PC-9 (cell line): ENCODE measurements at regions not wholly inside any gene's neighbourhood (a gene's known extent, or its start where the extent isn't known, plus 50 kb on each side); places are given as distances from the start of the nearest gene placed in this dataset.
A peak's percentile ranks its signal among the peaks of the same experiment; 100 is the strongest.

Experiments used
- BruUV-seq: library from RNA; stranded (reverse); fragments of 400-500 nt; replicated peaks from 2 replicates; lab custom pipeline; 2021; lab: Mats Ljungman, UMichigan
- CTCF ChIA-PET: fragments of 300-600 bp; sonication (Branson Sonifier 250); formaldehyde crosslinking; loops from one replicate; lab custom pipeline; 2022; ENCODE audit warnings: antibody characterized with exemption; lab: Charles Lee
- POLR2A ChIA-PET: fragments of 300-600 bp; sonication (Branson Sonifier 250); formaldehyde crosslinking; loops from one replicate; lab custom pipeline; 2022; ENCODE audit warnings: antibody characterized with exemption; ENCODE audit not compliant: unreplicated experiment; lab: Charles Lee
- DNase-seq, 2 experiments: peaks; one replicate each; pipeline versions ENCODE4 v3.0.0 to v3.0.0-alpha.2; 2015 to 2022; ENCODE audit warnings: mixed read lengths in 1 of 2
- H2AFZ ChIP-seq: fragments of 200-600 bp; sonication (generic); 2 replicates; pipeline ENCODE4 v1.8.1; 2017; ENCODE audit warnings: antibody characterized with exemption
- H3F3A ChIP-seq: fragments of 200-600 bp; sonication (generic); 2 replicates; pipeline ENCODE4 v1.8.1; 2017; ENCODE audit warnings: antibody characterized with exemption, mild to moderate bottlenecking, low read depth; ENCODE audit not compliant: insufficient read depth
- H3K27ac ChIP-seq: fragments of 200-600 bp; sonication (generic); 2 replicates; pipeline ENCODE4 v1.6.1; 2016; ENCODE audit warnings: mixed run types
- H3K27me3 ChIP-seq: fragments of 200-600 bp; sonication (generic); 2 replicates; pipeline ENCODE4 v1.6.1; 2016; ENCODE audit warnings: low read depth, mixed run types; ENCODE audit not compliant: insufficient read depth
- H3K36me3 ChIP-seq: fragments of 200-600 bp; sonication (generic); 2 replicates; pipeline ENCODE4 v1.6.1; 2016; ENCODE audit warnings: low read depth, mixed run types
- H3K4me1 ChIP-seq: fragments of 200-600 bp; sonication (generic); replicated peaks from 2 replicates; pipeline ENCODE4 v1.6.1; 2016; ENCODE audit warnings: mixed run types; ENCODE audit not compliant: insufficient read depth
- H3K4me2 ChIP-seq: fragments of 200-600 bp; sonication (generic); 2 replicates; pipeline ENCODE4 v1.6.1; 2017; ENCODE audit warnings: mixed run types
- H3K4me3 ChIP-seq: fragments of 200-600 bp; sonication (generic); 2 replicates; pipeline ENCODE4 v1.6.1; 2016; ENCODE audit warnings: mixed run types
- H3K79me2 ChIP-seq: fragments of 200-600 bp; sonication (generic); 2 replicates; pipeline ENCODE4 v1.6.1; 2017; ENCODE audit warnings: low read depth, mixed run types
- H3K9me2 ChIP-seq: fragments of 200-600 bp; sonication (generic); 2 replicates; pipeline ENCODE4 v1.8.1; 2017; ENCODE audit warnings: mild to moderate bottlenecking; ENCODE audit not compliant: insufficient read depth
- H3K9me3 ChIP-seq: fragments of 200-600 bp; sonication (generic); 2 replicates; pipeline ENCODE4 v1.8.1; 2016; ENCODE audit warnings: low read depth; ENCODE audit not compliant: insufficient read depth
- H4K20me1 ChIP-seq: fragments of 200-600 bp; sonication (generic); 2 replicates; pipeline ENCODE4 v1.8.1; 2017; ENCODE audit not compliant: insufficient read depth
- CTCF ChIP-seq: fragments of 200-600 bp; sonication (generic); conservative IDR thresholded peaks from 2 replicates; pipeline ENCODE4 v1.6.1; 2017; ENCODE audit warnings: mixed run types, antibody characterized with exemption, mild to moderate bottlenecking, moderate library complexity
- EZH2 ChIP-seq: fragments of 200-600 bp; sonication (generic); IDR thresholded peaks from 2 replicates; pipeline ENCODE4 v1.8.0; 2017; ENCODE audit warnings: antibody characterized with exemption, low read depth
- intact Hi-C: fragments of 100-400 bp; cut with micrococcal nuclease; formaldehyde crosslinking; loops from one replicate; pipeline ENCODE4 v1.10.0; 2022; ENCODE audit not compliant: unreplicated experiment

GRCh38 chr9:115672477-115673316 lies 480.9 kb upstream of the PAPPA start:
- BruUV-seq: TSS peak; percentile 93
- Histone ChIP-seq H3K9me2 (no peaks in the 10 kb centered on the region), H3K27me3 (no peaks in the 10 kb centered on the region), H3K27ac (peak overlapping the region; percentile 100), H3K4me2 (peak overlapping the region; percentile 68), H4K20me1 (no peaks in the 10 kb centered on the region), H3K4me1 (peaks cover 46% of the 10 kb centered on the region), H3F3A (peaks cover 26% of the 10 kb centered on the region), H3K9me3 (no peaks in the 10 kb centered on the region; the same call in 1 of the 2 replicates), H3K4me3 (no peak overlapping the region; the same call in 1 of the 2 replicates), H3K79me2 (no peaks in the 10 kb centered on the region), H2AFZ (peak overlapping the region; percentile 53; the same call in 1 of the 2 replicates), H3K36me3 (no peaks in the 10 kb centered on the region)
- DNase-seq: peak; percentile 69 to 87
- CTCF ChIA-PET: interaction anchor here (0.9 to 1.3 kb wide), 3 partner anchors 77 to 82 kb away, joined by 3 to 6 read pairs (median 3); no protein-coding TSS in a partner anchor
- POLR2A ChIA-PET: interaction anchor here (0.5 to 1.6 kb wide), 8 partner anchors 32 to 210 kb away, joined by 3 to 19 read pairs (median 4); no protein-coding TSS in a partner anchor
- no peak for TF ChIP-seq CTCF
- TF ChIP-seq EZH2: no peak
- intact Hi-C loops: loop anchor here (1.0 to 10.0 kb wide), 9 partner anchors 32 to 902 kb away; no protein-coding TSS in a partner anchor

- no peaks in the 10 kb centered on the region for H4K20me1 ChIP-seq
- H2AFZ ChIP-seq: no peak overlapping the region
- TF ChIP-seq EZH2: no peak
- no peak for TF ChIP-seq CTCF
- BruUV-seq: no TSS peak
- H3K4me2 ChIP-seq: peak overlapping the region; percentile 68
- no peak for DNase-seq
- H3K27ac ChIP-seq: peak overlapping the region; percentile 100
- H3K27me3 ChIP-seq: no peaks in the 10 kb centered on the region
- peaks cover 26% of the 10 kb centered on the region for H3F3A ChIP-seq
- CTCF ChIA-PET: interaction anchor here (0.9 to 1.3 kb wide), 2 partner anchors 80 to 83 kb away, joined by 4 to 6 read pairs; no protein-coding TSS in a partner anchor
- no peaks in the 10 kb centered on the region; the same call in 1 of the 2 replicates for H3K9me3 ChIP-seq
- intact Hi-C loops: loop anchor here (2.0 to 10.0 kb wide), 7 partner anchors 33 to 901 kb away; no protein-coding TSS in a partner anchor
- no peaks in the 10 kb centered on the region for H3K36me3 ChIP-seq
- no peak overlapping the region for H3K4me3 ChIP-seq
- POLR2A ChIA-PET: interaction anchor here (0.7 to 1.6 kb wide), 2 partner anchors 58 to 799 kb away, joined by 5 to 19 read pairs; no protein-coding TSS in a partner anchor
- H3K79me2 ChIP-seq: no peaks in the 10 kb centered on the region
- peaks cover 45% of the 10 kb centered on the region for H3K4me1 ChIP-seq
- H3K9me2 ChIP-seq: no peaks in the 10 kb centered on the region
Observed at GRCh38 chr9:115673599-115673998, 480.0 kb upstream of the PAPPA start.

GRCh38 chr9:115674091-115674490 lies 479.5 kb upstream of the PAPPA start:
- CTCF ChIA-PET: interaction anchor here (0.9 kb wide), 1 partner anchor 80 kb away, joined by 4 read pairs; no protein-coding TSS in a partner anchor
- no peaks in the 10 kb centered on the region for H4K20me1 ChIP-seq
- POLR2A ChIA-PET: interaction anchor here (0.7 kb wide), 1 partner anchor 798 kb away, joined by 5 read pairs; no protein-coding TSS in a partner anchor
- no peak overlapping the region for H3K4me3 ChIP-seq
- H3K79me2 ChIP-seq: no peaks in the 10 kb centered on the region
- H3K4me1 ChIP-seq: peaks cover 42% of the 10 kb centered on the region
- BruUV-seq: no TSS peak
- H3K9me3 ChIP-seq: no peaks in the 10 kb centered on the region; the same call in 1 of the 2 replicates
- TF ChIP-seq EZH2 (no peak), CTCF (no peak)
- DNase-seq: no peak
- H2AFZ ChIP-seq: peak overlapping the region; percentile 49; the same call in 1 of the 2 replicates
- peak overlapping the region; percentile 100 for H3K27ac ChIP-seq
- H3K36me3 ChIP-seq: no peaks in the 10 kb centered on the region
- intact Hi-C loops: loop anchor here (10.0 kb wide), 2 partner anchors 171 to 901 kb away; no protein-coding TSS in a partner anchor
- peaks cover 26% of the 10 kb centered on the region for H3F3A ChIP-seq
- H3K9me2 ChIP-seq: no peaks in the 10 kb centered on the region
- H3K4me2 ChIP-seq: 0 out of 2 replicates have a peak overlapping the region, but pooled peaks have one; percentile 68
- no peaks in the 10 kb centered on the region for H3K27me3 ChIP-seq
